Tibial artery (tissue), 4 donors: ENCODE measurements at regions not wholly inside any gene's neighbourhood (a gene's known extent, or its start where the extent isn't known, plus 50 kb on each side); places are given as distances from the start of the nearest gene placed in this dataset.

Experiments
- DNase-seq, 2 donors: peaks; one replicate each; pipeline ENCODE4 v3.0.0-alpha.2; 2019
- H3K27ac ChIP-seq, 2 donors: fragments of 200-600 bp; sonication (generic) in 1 of 2; 1 replicate in 1 of 2; 2 replicates in 1 of 2; pipeline ENCODE4 v1.5.1; 2018 to 2019; ENCODE audit warnings: mild to moderate bottlenecking in 1 of 2
- H3K27me3 ChIP-seq, 2 donors: fragments of 200-600 bp; sonication (generic) in 1 of 2; one replicate each; pipeline versions ENCODE4 v1.5.1 to v1.6.0; 2016 to 2019
- H3K36me3 ChIP-seq, 3 donors: fragments of 200-600 bp; sonication (generic) in 2 of 3; one replicate each; pipeline ENCODE4 v1.5.1; 2016 to 2019; ENCODE audit warnings: mild to moderate bottlenecking in 2 of 3
- H3K4me1 ChIP-seq, 4 donors: fragments of 200-600 bp; sonication (generic) in 2 of 4; 1 replicate in 3 of 4; 2 replicates in 1 of 4; pipeline ENCODE4 v1.5.1; 2016 to 2019
- H3K4me3 ChIP-seq, 2 donors: fragments of 200-600 bp; sonication (generic) in 1 of 2; 1 replicate in 1 of 2; 2 replicates in 1 of 2; pipeline ENCODE4 v1.5.1; 2018 to 2019; ENCODE audit warnings: mild to moderate bottlenecking in 2 of 2
- H3K9me3 ChIP-seq, 3 donors: fragments of 200-600 bp; sonication (generic) in 1 of 3; one replicate each; pipeline ENCODE4 v1.5.1; 2016 to 2019
- intact Hi-C: fragments of 100-400 bp; cut with DNase I; formaldehyde crosslinking; loops from one replicate; pipeline ENCODE4 v1.15.0; 2023; ENCODE audit warnings: low total_unique reads
- TF ChIP-seq, protein P1 (sequence below), 2 experiments: fragments of 200-600 bp in 1 of 2; fragments of 450-650 bp in 1 of 2; IDR thresholded peaks; one replicate each; pipeline ENCODE4 v1.5.1; 2017 to 2019; ENCODE audit warnings: antibody characterized with exemption in 2 of 2, mild to moderate bottlenecking in 1 of 2, moderate library complexity in 1 of 2

DNA sequence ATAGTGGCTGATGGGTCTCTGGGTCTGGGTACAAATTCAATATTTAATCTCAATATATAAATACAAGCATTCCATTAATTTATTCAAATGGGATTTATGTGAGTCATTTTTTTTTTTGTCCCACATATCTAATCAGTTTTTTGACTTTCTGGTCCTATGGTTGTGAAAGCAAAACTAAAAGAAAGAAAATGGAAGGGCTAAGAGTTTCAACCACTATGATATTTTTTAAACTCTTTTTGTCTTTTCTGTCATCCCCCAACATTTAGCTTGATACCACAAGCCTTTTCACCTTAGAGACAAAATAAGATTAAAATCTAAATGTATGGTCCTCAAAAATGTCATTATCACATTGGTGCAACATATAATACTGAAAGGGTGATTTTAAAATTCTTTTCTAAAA is 602.7 kb upstream of the CHRM3 start:
- Histone ChIP-seq H3K27ac (no peak overlapping the region), H3K4me3 (no peak overlapping the region), H3K27me3 (no peaks in the 10 kb centered on the region), H3K9me3 (no peaks in the 10 kb centered on the region), H3K36me3 (no peaks in the 10 kb centered on the region), H3K4me1 (no peaks in the 10 kb centered on the region)
- DNase-seq: no peak
- TF ChIP-seq, protein P1, sequence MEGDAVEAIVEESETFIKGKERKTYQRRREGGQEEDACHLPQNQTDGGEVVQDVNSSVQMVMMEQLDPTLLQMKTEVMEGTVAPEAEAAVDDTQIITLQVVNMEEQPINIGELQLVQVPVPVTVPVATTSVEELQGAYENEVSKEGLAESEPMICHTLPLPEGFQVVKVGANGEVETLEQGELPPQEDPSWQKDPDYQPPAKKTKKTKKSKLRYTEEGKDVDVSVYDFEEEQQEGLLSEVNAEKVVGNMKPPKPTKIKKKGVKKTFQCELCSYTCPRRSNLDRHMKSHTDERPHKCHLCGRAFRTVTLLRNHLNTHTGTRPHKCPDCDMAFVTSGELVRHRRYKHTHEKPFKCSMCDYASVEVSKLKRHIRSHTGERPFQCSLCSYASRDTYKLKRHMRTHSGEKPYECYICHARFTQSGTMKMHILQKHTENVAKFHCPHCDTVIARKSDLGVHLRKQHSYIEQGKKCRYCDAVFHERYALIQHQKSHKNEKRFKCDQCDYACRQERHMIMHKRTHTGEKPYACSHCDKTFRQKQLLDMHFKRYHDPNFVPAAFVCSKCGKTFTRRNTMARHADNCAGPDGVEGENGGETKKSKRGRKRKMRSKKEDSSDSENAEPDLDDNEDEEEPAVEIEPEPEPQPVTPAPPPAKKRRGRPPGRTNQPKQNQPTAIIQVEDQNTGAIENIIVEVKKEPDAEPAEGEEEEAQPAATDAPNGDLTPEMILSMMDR (IDR thresholded peaks at IDR 0.05): no peak
- intact Hi-C loops: no loop called here

DNA sequence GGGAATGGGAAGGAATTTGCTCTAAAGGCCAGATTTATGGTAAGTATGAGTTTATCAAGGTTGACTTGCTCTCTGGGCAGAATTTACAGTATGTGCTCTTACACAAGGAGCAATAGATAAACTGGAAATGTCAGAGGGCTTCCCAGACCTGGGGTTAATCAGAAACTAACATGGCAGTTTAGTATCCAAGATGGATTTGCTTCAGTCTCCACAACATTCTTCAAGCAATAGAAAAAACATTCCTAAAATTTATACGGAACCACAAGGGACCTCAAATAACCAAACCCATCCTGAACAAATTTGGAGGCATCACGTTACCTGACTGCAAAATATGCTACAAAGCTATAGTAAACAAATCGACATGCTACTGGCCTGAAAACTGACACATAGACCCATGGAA is 606.7 kb upstream of the CHRM3 start:
- no peak for DNase-seq
- Histone ChIP-seq H3K36me3 (no peaks in the 10 kb centered on the region), H3K4me3 (no peak overlapping the region), H3K4me1 (no peaks in the 10 kb centered on the region), H3K9me3 (no peaks in the 10 kb centered on the region), H3K27me3 (no peaks in the 10 kb centered on the region), H3K27ac (no peak overlapping the region)
- TF ChIP-seq, protein P1 (IDR thresholded peaks at IDR 0.05): no peak
- intact Hi-C loops: no loop called here

DNA sequence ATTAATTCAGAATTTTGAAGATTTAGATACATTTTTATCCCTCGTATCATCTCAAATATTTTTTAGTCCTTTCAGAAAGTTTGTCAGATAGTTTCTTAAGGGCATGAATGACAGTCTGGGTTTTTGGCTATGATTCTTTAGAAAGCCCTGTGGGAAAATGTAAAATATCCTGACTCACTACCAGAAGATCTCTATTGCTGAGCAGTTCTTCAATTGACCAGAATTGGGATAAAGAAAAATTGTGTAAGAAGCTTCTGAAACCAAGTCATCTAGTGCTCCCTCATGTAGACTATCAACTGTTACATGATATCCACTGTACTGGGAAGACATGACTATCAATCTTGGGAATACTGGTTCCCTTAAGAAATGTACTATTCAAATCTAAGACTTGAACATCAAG is 608.3 kb upstream of the CHRM3 start:
- TF ChIP-seq, protein P1 (IDR thresholded peaks at IDR 0.05): no peak
- Histone ChIP-seq H3K9me3 (no peaks in the 10 kb centered on the region), H3K27me3 (no peaks in the 10 kb centered on the region), H3K27ac (no peak overlapping the region), H3K36me3 (no peaks in the 10 kb centered on the region), H3K4me1 (no peaks in the 10 kb centered on the region), H3K4me3 (no peak overlapping the region)
- DNase-seq: no peak
- intact Hi-C loops: no loop called here

DNA sequence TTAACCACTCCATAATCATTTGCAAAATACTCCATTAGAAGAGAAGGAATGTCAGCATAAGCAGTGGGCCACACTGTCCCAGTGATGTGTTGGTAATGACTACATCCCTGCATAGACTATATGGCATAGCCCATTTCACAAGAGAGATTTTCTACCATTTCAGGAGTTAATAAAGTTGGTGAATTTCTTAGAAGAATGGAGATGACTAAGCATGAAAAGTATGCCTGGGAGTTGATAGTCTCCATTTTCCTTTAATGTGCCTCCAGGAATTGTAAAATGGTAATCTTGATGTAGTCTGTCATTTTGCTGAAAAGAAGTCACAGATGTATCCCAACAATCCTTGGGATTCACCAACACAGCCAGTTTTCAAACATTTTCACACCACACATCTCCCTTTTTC is 608.8 kb upstream of the CHRM3 start:
- H3K9me3 ChIP-seq: no peaks in the 10 kb centered on the region
- H3K4me3 ChIP-seq: no peak overlapping the region
- H3K4me1 ChIP-seq: no peaks in the 10 kb centered on the region
- intact Hi-C loops: no loop called here
- H3K27ac ChIP-seq: no peak overlapping the region
- no peaks in the 10 kb centered on the region for H3K27me3 ChIP-seq
- no peak for DNase-seq
- no peaks in the 10 kb centered on the region for H3K36me3 ChIP-seq
- TF ChIP-seq, protein P1 (IDR thresholded peaks at IDR 0.05): no peak

DNA sequence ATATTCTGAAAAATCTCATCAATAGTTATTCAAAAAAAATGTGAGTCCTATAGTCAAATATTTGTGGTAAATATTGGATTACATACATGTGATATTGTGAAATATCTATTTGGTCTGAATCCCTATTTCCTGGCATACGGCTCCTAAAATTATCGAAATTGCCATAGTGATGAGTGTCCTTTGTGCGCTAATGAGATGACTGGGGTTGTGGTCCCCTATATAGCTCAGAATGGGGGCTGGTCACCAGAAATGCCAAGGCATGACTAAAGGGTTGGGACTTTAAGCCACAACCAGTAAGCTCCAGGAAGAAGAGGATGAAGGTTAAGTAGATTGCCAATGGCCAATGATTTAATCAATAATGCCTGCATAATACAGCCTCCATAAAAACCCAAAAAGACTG is 610.2 kb upstream of the CHRM3 start:
- Histone ChIP-seq H3K27ac (no peak overlapping the region), H3K4me1 (no peaks in the 10 kb centered on the region), H3K4me3 (no peak overlapping the region), H3K9me3 (no peaks in the 10 kb centered on the region), H3K36me3 (no peaks in the 10 kb centered on the region), H3K27me3 (no peaks in the 10 kb centered on the region)
- intact Hi-C loops: no loop called here
- DNase-seq: no peak
- TF ChIP-seq, protein P1 (IDR thresholded peaks at IDR 0.05): no peak

DNA sequence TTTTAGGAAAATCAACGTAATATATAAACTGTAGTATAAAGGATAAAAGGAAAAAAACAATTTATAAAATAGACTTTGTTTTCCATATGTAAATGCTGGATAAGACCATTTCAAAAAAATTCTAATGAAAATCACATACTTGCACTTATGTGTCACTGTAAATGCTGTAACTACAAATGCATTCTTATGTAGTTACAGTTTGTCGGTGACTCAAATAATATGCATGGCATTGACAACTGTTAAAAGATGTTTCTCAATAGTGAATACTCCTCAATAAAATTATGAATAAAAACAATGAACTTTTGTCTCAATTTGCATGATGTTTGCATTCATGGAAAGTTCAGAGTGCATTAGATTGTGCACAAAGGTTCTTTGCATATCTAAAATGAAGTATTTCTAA is 614.0 kb upstream of the CHRM3 start:
- Histone ChIP-seq H3K27me3 (no peaks in the 10 kb centered on the region), H3K27ac (no peak overlapping the region), H3K4me1 (no peaks in the 10 kb centered on the region), H3K36me3 (no peaks in the 10 kb centered on the region), H3K9me3 (no peaks in the 10 kb centered on the region), H3K4me3 (no peak overlapping the region)
- intact Hi-C loops: no loop called here
- TF ChIP-seq, protein P1 (IDR thresholded peaks at IDR 0.05): no peak
- DNase-seq: no peak
